Colon (tissue), 2 donors: ENCODE measurements at regions not wholly inside any gene's neighbourhood (a gene's known extent, or its start where the extent isn't known, plus 50 kb on each side); places are given as distances from the start of the nearest gene placed in this dataset.
"Not testable (repeated sequence)": the region's sequence is repeated elsewhere in the genome, so short reads cannot be mapped to it uniquely, and the experiment has no call there.

Experiments
- FAIRE-seq: peaks from 2 replicates; lab custom pipeline; 2012; peaks lifted over from hg19 to GRCh38; lab: Jason Lieb, UNC
- donor health status: control.
- donor health status: control.

DNA sequence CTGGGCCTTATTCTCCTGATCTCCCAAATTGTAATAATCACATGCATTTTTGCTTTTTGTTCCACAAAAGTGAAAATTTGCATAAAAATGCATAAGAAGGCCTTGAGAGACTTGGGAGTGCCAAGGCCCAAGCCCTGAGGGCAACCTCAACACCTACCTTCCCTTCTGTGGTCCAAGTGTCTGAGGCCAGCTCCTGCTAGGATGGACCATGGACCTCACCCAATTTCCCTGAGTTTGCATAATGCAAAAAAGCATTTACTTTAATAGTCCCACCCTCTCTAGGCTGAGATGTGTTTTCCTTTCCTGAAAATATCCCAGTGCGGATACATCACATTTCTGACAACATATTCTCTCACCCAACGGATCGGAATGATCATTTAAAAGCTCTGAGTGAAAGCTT, 194.1 kb upstream of the TENM4 start:
- FAIRE-seq = no peak

- no peak for FAIRE-seq
Observed at GRCh38 chr11:79627281-79627680, 186.5 kb upstream of the TENM4 start.

- no peak for FAIRE-seq
Observed at GRCh38 chr11:79626135-79627075, 185.6 kb upstream of the TENM4 start.

- FAIRE-seq = no peak
Observed at GRCh38 chr11:79623375-79623774, 182.5 kb upstream of the TENM4 start.

DNA sequence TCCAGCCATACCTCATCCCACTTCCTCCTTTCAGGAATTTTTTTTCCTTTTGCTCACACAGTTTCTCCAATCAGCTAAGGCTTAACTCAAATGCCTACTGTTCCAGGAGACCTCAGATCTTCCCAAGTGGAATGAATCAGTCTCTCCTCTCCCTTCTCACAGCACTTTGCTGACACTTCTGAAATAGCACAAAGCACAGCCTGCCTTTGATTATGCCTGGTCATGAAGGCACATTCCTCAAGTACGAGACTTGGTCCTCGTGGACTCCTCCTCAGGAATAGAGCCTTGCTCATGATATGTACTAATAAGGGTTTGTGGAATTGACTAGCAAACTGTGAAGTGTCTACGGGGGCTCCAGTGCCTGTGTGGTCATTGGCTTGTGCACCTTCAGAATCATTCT, 176.7 kb upstream of the TENM4 start:
- no peak for FAIRE-seq

DNA sequence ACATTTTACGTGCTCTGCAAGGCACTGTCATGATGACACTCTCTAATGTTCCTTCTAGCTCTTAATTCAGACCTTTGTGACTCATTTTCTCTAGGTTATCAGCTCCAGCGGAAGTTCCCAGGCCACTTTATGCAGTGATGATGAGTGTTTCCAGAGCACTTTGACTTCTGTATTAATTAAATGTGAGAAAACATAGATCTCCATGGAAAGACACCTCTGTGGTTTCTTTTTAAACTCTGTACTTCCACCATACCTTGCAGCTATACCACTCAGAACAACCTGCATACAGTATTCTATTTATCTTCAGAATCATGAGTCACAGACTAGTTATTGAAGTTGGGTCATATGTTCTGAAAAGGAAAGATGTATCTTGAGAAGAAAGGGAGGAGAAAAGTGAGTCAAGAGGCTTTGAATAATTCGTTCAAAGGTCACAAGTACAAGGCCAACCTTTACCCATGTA, 175.6 kb upstream of the TENM4 start:
- FAIRE-seq = no peak

GRCh38 chr11:79615425-79615824, 174.6 kb upstream of the TENM4 start:
- no peak for FAIRE-seq

DNA sequence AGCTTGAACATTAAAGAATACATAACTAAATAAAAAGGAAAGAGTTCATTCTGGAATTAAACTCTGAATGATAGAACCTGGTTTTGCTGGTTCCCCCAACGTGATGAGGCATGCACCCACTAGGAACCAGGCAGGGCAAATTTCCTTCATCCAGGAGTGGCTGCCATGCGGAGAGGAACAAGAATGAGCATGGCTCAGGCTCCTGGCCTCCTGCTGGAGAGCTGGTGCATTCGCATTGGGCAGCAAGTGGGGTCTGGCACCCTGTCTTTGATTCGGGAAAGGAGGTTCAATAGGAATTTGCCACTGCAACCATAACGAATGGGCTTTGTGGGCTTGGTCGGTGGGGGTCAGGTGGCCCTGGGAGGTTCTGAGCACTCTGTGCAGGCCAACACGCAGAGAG, 169.8 kb upstream of the TENM4 start:
- no peak for FAIRE-seq

DNA sequence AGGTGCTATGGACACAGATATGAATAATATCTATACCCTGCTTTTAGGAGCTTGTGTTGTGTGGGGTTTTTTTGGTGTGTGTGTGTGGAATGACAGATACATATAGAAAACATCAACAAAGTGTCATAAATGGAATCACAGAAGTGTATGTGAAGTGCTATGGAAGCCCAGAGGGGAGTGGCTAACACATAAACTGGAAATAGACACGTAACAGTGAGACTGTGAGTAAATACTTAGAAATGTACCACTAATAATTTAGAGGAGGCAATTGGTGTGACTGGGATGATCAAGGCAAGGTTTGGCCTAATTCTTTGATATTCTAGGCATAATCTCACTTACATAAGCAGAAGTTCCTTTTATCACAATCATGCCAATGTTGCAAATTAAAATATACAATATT, 169.3 kb upstream of the TENM4 start:
- no peak for FAIRE-seq

GRCh38 chr11:79609511-79609910, 168.7 kb upstream of the TENM4 start:
- FAIRE-seq = no peak

DNA sequence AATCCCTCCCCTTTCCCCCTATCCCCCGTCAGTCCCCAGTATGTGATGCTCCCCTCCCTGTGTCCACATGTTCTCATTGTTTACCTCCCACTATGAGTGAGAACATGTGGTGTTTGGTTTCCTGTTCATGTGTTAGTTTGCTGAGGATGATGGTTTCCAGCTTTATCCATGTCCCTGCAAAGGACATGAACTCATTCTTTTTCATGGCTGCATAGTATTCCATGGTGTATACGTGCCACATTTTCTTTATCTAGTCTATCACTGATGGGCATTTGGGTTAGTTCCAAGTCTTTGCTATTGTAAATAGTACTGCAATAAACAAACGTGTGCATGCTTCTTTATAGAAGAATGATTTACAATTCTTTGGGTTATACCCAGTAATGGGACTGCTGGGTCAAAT, 165.6 kb upstream of the TENM4 start:
- FAIRE-seq = not testable (repeated sequence)

DNA sequence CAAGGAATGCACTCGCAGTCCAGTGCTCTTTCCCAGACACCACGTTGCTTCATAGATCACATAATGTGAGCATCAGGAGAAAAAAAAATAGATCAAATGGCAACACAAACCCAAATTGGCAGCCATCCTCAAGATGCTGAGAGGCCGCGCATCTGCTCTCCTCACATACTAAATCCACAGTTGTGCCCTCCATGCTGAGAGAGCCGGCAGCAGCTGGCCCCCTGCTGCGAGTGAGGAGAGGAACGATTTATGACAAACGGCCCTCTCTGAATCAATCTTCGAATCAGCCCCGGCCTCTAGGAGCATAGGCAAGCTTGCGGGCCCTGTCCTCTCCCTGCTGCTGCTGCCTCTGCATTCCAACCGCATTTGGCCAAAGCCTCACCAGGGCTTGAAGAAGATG, 159.9 kb upstream of the TENM4 start:
- no peak for FAIRE-seq

GRCh38 chr11:79594834-79595233, 154.0 kb upstream of the TENM4 start:
- no peak for FAIRE-seq

GRCh38 chr11:79592824-79593223, 152.0 kb upstream of the TENM4 start:
- no peak for FAIRE-seq

GRCh38 chr11:79592406-79592805, 151.6 kb upstream of the TENM4 start:
- no peak for FAIRE-seq

GRCh38 chr11:79582434-79582833, 141.6 kb upstream of the TENM4 start:
- no peak for FAIRE-seq

- no peak for FAIRE-seq
Observed at GRCh38 chr11:79579063-79579462, 138.2 kb upstream of the TENM4 start.

- FAIRE-seq = no peak
Observed at GRCh38 chr11:79578116-79578515, 137.3 kb upstream of the TENM4 start.

DNA sequence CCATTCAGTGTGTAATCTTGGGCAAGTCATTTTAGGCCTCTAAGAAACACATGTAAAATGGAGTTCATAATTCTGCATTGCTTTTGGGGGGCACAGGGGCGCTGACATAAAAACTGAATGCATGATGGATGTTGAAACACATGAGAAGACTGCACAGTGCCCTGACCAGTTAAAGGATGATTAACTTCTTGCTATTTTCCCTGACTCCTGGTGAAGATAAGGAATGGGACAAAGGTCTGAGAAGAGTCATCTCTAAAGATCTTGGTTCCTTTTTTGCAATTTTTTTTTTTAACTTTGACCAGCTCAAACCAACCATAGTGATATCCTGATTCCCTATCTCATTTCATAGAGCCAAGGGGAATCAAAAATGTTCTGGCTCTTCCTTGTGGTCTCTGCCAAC, 134.9 kb upstream of the TENM4 start:
- FAIRE-seq = no peak

DNA sequence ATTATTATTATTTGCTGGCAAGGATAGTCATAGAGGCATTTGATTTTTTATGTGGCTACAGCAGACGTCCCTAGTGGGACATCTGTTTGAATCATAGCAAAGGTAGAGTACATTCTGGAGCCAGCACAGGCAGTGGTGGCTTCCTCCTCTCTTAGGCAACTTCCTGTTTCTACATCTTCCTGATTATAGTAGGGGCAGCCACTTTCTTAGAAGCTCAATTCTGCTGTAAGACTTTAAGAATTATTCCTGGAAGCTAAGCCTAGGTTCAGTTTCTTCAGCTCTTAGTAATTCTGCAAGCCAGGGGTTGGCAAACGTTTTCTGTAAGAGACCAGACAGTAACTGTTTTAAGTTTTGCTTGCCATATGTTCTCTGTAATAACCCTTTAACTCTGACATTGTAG, 129.3 kb upstream of the TENM4 start:
- FAIRE-seq = no peak

GRCh38 chr11:79564288-79564925, 123.6 kb upstream of the TENM4 start:
- FAIRE-seq = no peak

DNA sequence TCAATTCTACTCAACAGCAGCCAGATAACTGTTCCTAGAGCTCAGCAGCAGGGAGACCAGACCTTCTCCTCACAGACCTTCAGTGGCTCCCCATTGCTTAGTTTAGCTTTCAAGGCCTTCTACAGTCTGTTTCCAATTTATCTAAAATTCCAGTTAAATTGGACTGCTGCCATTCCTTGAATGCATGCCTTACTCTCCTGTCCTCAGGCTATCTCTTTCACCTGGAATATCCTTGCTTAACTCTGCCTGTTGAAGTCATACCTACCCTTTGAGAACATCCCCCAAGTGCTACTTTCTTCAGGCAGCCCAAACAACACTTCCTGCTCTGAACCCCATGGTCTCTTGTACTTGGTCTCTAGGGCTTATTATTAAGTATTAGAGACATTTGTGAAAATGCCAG, 120.7 kb upstream of the TENM4 start:
- FAIRE-seq = no peak

DNA sequence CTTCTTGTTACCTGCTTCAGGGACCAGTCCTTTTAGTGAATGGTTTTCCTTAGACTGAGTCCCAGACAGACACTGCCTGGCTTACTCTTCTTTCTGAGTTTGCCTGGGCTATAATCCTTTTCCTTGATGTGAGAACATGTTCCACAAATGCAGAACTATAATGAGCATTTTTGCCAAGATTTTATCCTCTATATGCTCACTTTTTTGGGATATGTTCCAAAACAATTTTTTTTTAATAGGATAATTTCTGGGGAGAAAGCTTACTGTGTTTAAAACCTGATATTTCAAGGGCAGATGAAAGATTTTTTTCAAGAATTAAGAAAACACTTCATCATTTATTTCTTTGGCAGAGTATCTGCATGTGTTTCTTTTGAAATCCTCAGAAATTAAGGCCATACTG, 110.0 kb upstream of the TENM4 start:
- no peak for FAIRE-seq

GRCh38 chr11:79547256-79547655, 106.4 kb upstream of the TENM4 start:
- no peak for FAIRE-seq
